ENCODE measurements at regions not wholly inside any gene's neighbourhood (a gene's known extent, or its start where the extent isn't known, plus 50 kb on each side); places are given as distances from the start of the nearest gene placed in this dataset.

- ChIA-PET POLR2A (no interaction called here), CTCF (no interaction called here)
- no peak for TF ChIP-seq ZNF384 (IDR thresholded peaks at IDR 0.05)
- no peak for TF ChIP-seq FOXK2 (IDR thresholded peaks at IDR 0.05)
- TF ChIP-seq L3MBTL2 (conservative IDR thresholded peaks at IDR 0.05): no peak
- no peak for TF ChIP-seq TARDBP (IDR thresholded peaks at IDR 0.05)
- TF ChIP-seq PKNOX1 (IDR thresholded peaks at IDR 0.05): peak; percentile 74
- DNase-seq (ENCODE audit: extremely low spot score): no peak
Observed at GRCh38 chr4:66590488-66591215, 920.4 kb upstream of the EPHA5 start.

- TF ChIP-seq L3MBTL2 (conservative IDR thresholded peaks at IDR 0.05): no peak
- no peak for TF ChIP-seq BHLHE40 (IDR thresholded peaks at IDR 0.05; ENCODE audit: borderline replicate concordance)
- no peak for TF ChIP-seq TARDBP (IDR thresholded peaks at IDR 0.05)
- TF ChIP-seq FOXK2 (IDR thresholded peaks at IDR 0.05): no peak
- TF ChIP-seq CTBP1 (IDR thresholded peaks at IDR 0.05; ENCODE audit: borderline replicate concordance): no peak
- TF ChIP-seq FOXA1 (IDR thresholded peaks at IDR 0.05): no peak
- TF ChIP-seq HDGF (IDR thresholded peaks at IDR 0.05; ENCODE audit: borderline replicate concordance): no peak
- TF ChIP-seq SP1 (IDR thresholded peaks at IDR 0.05): no peak
- TF ChIP-seq NFRKB (IDR thresholded peaks at IDR 0.05): no peak
- TF ChIP-seq SUZ12 (IDR thresholded peaks at IDR 0.05): no peak
- no peak for DNase-seq (ENCODE audit: extremely low spot score)
- ChIA-PET POLR2A (no interaction called here), CTCF (no interaction called here)
Observed at GRCh38 chr4:66589183-66589582, 918.9 kb upstream of the EPHA5 start.

- POLR2A ChIA-PET: no interaction called here
- DNase-seq (ENCODE audit: extremely low spot score): no peak
- TF ChIP-seq HDGF (IDR thresholded peaks at IDR 0.05; ENCODE audit: borderline replicate concordance) (no peak), ZNF384 (IDR thresholded peaks at IDR 0.05) (no peak), CTBP1 (IDR thresholded peaks at IDR 0.05; ENCODE audit: borderline replicate concordance) (no peak), FOXM1 (IDR thresholded peaks at IDR 0.05; ENCODE audit: borderline replicate concordance) (no peak), ELF4 (IDR thresholded peaks at IDR 0.05) (no peak), NFRKB (IDR thresholded peaks at IDR 0.05) (no peak), BHLHE40 (IDR thresholded peaks at IDR 0.05; ENCODE audit: borderline replicate concordance) (no peak), FOXK2 (IDR thresholded peaks at IDR 0.05) (no peak), LEF1 (IDR thresholded peaks at IDR 0.05; ENCODE audit: borderline replicate concordance) (no peak), SP1 (IDR thresholded peaks at IDR 0.05) (no peak), PKNOX1 (IDR thresholded peaks at IDR 0.05) (no peak), ARNT (IDR thresholded peaks at IDR 0.05) (no peak)
- CTCF ChIA-PET: no interaction called here
Observed at GRCh38 chr4:66585767-66586166, 915.5 kb upstream of the EPHA5 start.

GRCh38 chr4:66577922-66578321, 907.6 kb upstream of the EPHA5 start:
- ChIA-PET POLR2A (no interaction called here), CTCF (no interaction called here)
- TF ChIP-seq SUZ12 (IDR thresholded peaks at IDR 0.05): no peak
- no peak for TF ChIP-seq TARDBP (IDR thresholded peaks at IDR 0.05)
- TF ChIP-seq L3MBTL2 (conservative IDR thresholded peaks at IDR 0.05): no peak
- no peak for TF ChIP-seq ZNF384 (IDR thresholded peaks at IDR 0.05)
- TF ChIP-seq BHLHE40 (IDR thresholded peaks at IDR 0.05; ENCODE audit: borderline replicate concordance): no peak
- no peak for TF ChIP-seq HDGF (IDR thresholded peaks at IDR 0.05; ENCODE audit: borderline replicate concordance)
- peak; percentile 89 for TF ChIP-seq ARNT (IDR thresholded peaks at IDR 0.05)
- TF ChIP-seq ELF4 (IDR thresholded peaks at IDR 0.05): no peak
- TF ChIP-seq SP1 (IDR thresholded peaks at IDR 0.05): no peak
- TF ChIP-seq CTBP1 (IDR thresholded peaks at IDR 0.05; ENCODE audit: borderline replicate concordance): peak; percentile 88; the same call in 1 of the 2 replicates
- 0 out of 2 replicates have a peak, but pooled peaks have one; percentile 9 for TF ChIP-seq FOXM1 (IDR thresholded peaks at IDR 0.05; ENCODE audit: borderline replicate concordance)
- peak; percentile 97 for TF ChIP-seq PKNOX1 (IDR thresholded peaks at IDR 0.05)
- TF ChIP-seq NFRKB (IDR thresholded peaks at IDR 0.05): no peak
- peak; percentile 81 for TF ChIP-seq LEF1 (IDR thresholded peaks at IDR 0.05; ENCODE audit: borderline replicate concordance)
- TF ChIP-seq FOXK2 (IDR thresholded peaks at IDR 0.05): no peak
- no peak; the same call in 1 of the 2 replicates for TF ChIP-seq FOXA1 (IDR thresholded peaks at IDR 0.05)
- peak; percentile 19 for DNase-seq (ENCODE audit: extremely low spot score)

GRCh38 chr4:66575008-66575696, 904.9 kb upstream of the EPHA5 start:
- TF ChIP-seq FOXM1 (IDR thresholded peaks at IDR 0.05; ENCODE audit: borderline replicate concordance) (no peak), CTBP1 (IDR thresholded peaks at IDR 0.05; ENCODE audit: borderline replicate concordance) (no peak), L3MBTL2 (conservative IDR thresholded peaks at IDR 0.05) (no peak), BHLHE40 (IDR thresholded peaks at IDR 0.05; ENCODE audit: borderline replicate concordance) (no peak), FOXA1 (IDR thresholded peaks at IDR 0.05) (no peak), HDGF (IDR thresholded peaks at IDR 0.05; ENCODE audit: borderline replicate concordance) (no peak), FOXK2 (IDR thresholded peaks at IDR 0.05) (no peak), SP1 (IDR thresholded peaks at IDR 0.05) (no peak), ARNT (IDR thresholded peaks at IDR 0.05) (no peak), LEF1 (IDR thresholded peaks at IDR 0.05; ENCODE audit: borderline replicate concordance) (no peak), TARDBP (IDR thresholded peaks at IDR 0.05) (no peak), PKNOX1 (IDR thresholded peaks at IDR 0.05) (no peak), SUZ12 (IDR thresholded peaks at IDR 0.05) (no peak), ELF4 (IDR thresholded peaks at IDR 0.05) (no peak)
- DNase-seq (ENCODE audit: extremely low spot score): peak; percentile 20
- CTCF ChIA-PET: interaction anchor here (0.5 kb wide), 1 partner anchor 912 kb away, joined by 4 read pairs; no protein-coding TSS in a partner anchor
- POLR2A ChIA-PET: no interaction called here
